Embryonic facial prominence (tissue), 1 donor: ENCODE measurements at regions not wholly inside any gene's neighbourhood (a gene's known extent, or its start where the extent isn't known, plus 50 kb on each side); places are given as distances from the start of the nearest gene placed in this dataset.

Experiments
- DNase-seq: peaks from one replicate; pipeline ENCODE4 v3.0.0-alpha.2; 2016; ENCODE audit errors: extremely low spot score

GRCh38 chr2:128868686-128869551, 550.3 kb upstream of the HS6ST1 start:
- DNase-seq, result no peak

- no peak for DNase-seq
These were observed 555.9 kb upstream of the HS6ST1 start for GRCh38 chr2:128874608-128875007.

DNA sequence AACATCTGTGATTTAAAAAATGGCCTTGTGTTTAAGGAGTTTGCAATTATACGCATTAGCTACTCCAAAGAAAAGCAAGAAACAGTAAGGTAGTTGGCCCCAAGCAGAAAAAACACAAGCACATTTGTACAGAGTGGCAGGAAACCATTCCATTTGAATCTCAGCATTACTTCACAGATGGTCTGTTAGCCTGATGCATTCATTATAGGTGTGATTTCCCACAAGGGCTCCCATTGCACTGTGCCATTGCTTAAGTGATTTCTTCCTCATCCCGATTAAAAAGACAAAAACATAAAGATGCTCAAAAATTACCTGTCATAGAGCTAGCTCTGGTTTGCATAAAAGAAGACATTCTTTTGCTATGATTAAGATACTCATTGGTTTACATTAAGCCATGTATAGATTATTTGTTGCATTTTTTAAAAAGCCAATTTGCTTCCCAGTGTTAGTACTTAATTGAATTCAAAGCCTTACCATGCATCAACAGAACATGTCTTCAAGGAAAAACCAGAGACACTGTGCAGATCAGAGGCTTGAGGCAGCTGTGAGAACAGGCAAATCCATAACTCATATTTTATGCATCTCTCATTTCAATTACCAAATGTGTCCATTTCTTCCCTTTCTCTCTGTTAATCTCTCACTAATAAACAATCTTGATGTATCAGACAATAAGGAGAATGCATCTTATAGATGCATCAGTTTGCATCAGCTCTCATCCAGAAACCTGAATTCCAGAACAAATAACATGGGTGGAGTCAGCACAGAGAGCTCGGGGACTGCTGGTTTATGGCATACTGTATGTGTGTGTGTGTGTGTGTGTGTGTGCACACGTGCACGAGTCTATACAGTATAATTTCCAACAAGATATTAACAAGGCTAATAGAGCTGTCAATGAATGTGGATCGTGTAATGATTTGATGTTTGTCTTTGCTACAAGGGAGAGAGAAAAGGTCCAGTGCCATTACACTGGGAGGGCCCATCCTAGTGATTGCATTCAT, 558.6 kb upstream of the HS6ST1 start:
- DNase-seq, result no peak

GRCh38 chr2:128879161-128879560, 560.5 kb upstream of the HS6ST1 start:
- no peak for DNase-seq

DNA sequence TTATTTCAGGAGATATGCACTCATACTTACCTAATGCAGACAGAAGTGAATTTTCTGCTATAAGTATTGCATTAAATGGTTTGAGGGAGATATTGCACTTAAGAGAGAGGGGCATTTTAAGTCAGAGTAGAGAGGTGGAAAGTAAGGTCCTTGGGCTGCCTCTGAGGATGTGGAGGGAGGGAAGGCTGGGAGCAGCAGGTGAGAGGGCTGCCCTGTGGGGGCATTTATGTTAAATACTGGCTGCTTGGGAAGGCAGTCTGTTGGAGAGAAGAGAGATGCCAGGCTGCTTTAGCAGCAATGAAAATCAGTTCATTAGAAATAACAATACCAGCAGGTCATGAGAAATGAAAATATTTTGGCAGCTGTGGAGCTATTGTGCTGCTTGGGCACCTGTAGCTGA, 576.2 kb upstream of the HS6ST1 start:
- no peak for DNase-seq

GRCh38 chr2:128901572-128902391, 583.1 kb upstream of the HS6ST1 start:
- no peak for DNase-seq

DNA sequence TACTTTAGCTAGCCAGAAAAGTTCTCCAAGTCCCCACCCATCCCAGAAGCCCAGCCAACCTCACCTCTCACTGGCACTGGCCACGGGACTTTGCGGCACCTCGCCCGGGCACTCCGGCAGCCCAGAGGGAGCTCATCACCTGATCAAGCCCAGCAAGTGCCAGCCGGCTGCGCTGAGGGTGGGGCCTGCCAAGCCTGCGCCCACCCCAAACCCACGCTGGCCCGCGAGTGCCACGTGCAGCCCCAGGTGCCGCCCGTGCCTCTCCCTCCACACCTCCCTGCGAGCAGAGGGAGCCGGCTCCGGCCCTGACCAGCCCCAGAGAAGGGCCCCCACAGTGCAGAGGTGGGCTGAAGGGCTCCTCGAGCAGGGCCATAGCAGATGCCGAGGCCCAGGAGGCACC, 585.0 kb upstream of the HS6ST1 start:
- DNase-seq, result no peak

GRCh38 chr2:128911276-128911675, 592.6 kb upstream of the HS6ST1 start:
- no peak for DNase-seq

- no peak for DNase-seq
These were observed 595.7 kb upstream of the HS6ST1 start for GRCh38 chr2:128914320-128914719.

DNA sequence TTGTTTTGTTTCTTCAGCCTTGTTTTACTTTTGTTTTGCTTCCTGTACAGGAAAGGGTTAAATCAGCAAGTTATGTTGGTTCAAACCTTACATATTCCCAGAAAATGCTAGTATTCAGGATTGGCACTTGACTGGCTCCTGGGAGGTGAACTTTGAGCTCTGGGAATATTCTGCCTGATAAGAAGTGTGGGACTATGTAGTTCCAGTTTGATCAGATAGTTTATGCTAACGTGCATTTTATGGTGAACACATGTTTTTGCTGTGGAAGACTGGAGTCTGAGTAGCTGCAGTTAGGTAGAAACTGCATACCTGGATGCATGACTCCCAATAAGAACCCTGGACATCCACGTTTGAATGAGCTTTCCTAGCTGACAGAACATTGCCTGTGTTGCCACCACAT, 603.1 kb upstream of the HS6ST1 start:
- DNase-seq, result no peak

DNA sequence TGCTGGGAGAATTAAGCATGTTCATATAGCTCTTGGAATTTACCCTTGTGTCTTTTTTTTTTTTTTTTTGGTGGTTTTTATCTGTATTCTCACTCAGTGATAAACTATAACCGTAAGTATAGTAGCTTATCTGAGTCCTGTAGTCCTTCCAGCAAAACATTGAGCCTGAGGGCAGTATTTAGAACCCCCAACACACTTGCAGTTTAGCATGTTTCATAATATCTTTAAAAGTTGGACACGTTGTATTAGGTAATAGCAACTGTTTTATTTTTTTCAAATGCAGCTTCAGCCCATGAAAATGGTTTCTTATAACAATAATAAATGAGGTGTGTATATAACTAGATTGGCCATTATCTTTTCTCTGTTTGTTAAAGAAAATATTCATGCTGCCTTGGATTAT, 603.5 kb upstream of the HS6ST1 start:
- no peak for DNase-seq

GRCh38 chr2:128925631-128926030, 607.0 kb upstream of the HS6ST1 start:
- DNase-seq, result no peak

GRCh38 chr2:128930101-128930500, 611.4 kb upstream of the HS6ST1 start:
- no peak for DNase-seq

DNA sequence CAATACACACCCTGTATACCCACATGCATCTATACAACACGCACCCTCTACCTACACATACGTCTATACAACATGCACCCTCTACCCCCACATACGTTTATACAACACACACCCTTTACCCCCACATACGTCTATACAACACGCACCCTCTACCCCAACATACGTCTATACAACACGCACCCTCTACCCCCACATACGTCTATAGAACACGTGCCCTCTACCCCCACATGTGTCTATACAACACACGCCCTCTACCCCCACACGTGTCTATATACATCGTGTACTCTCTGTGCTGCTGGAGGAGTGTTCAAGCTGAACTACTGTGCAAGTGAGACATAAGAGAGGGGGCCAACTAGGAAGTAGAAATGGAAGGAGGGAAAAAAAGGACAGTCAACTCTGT, 621.7 kb upstream of the HS6ST1 start:
- DNase-seq, result no peak

DNA sequence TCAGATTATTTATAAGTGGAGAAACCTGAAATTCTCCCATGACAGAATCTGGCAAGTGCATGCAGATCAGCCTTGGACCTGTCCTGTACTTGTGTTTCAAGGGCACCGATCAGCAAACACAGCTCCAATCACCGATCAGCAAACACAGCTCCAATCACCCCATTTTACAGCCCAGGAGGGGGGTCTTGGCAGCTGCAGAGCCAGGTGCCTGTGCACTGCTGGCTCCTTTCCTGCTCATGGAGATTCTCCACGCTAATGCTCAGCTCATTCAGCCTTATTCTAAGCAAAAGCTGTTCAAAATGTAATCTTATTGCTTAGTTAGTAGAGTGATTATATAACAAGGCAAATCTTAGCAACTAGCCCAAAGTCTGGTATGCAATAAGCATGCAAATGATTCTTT, 623.1 kb upstream of the HS6ST1 start:
- DNase-seq, result no peak

GRCh38 chr2:128949360-128949759, 630.7 kb upstream of the HS6ST1 start:
- DNase-seq, result no peak

- DNase-seq, result no peak
These were observed 632.1 kb upstream of the HS6ST1 start for GRCh38 chr2:128950758-128951157.

DNA sequence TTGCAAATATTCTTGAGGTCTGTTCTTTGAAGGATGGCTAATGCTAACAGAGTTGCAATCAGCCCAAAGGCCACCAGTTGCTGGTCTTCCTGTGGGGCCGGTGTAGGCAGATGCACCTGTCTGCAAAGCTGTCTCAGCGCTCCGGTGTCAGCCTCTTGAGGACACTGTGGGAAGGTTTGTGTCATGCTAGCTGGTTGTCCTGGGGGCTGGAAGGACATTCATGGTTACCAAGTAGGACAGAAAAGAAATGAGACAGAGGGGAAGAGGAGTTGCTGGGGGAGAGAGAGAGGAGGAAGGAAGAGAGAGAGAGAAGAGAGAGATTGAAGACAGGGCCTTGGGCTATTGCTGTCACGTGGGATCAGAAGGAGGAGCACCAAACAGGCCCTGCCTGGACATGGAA, 639.6 kb upstream of the HS6ST1 start:
- no peak for DNase-seq

DNA sequence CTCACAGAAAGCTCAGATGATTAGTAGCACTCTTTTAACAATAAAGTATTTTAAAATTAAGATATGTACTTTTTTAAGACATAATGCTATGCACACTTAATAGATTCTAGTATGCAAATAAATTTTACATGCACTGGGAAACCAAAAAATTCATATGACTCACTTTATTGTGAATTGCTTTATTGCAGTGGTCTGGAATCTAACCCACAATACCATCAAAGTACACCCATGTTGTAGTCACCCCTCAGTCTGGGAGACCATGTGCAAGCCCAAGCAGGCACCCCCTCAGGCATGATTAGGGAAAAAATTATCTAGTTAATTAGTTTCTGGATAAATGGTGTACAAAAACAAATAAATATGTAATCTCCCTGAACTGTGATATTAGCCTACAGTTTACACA, 649.0 kb upstream of the HS6ST1 start:
- DNase-seq, result no peak

DNA sequence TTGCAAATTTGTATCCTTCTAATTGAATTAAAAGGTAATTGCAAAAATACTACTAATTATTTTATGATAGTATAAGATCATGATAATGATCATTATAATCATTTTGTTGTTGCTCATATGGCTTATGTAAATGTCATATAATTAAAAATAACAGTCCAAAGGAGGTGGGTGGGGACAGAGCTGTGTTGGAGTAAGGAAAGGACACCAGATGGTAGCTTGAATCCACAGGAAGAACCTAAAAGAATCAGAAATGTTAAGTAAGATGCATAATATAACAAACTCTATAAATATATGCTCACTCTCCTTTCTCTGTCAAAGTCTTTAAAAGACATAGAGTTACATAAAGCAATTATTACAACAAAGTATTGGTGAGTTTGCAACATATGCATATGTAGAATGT, 650.7 kb upstream of the HS6ST1 start:
- DNase-seq, result no peak

GRCh38 chr2:128970332-128971116, 651.9 kb upstream of the HS6ST1 start:
- DNase-seq, result no peak
